HG02885 (cell line): ENCODE measurements at regions not wholly inside any gene's neighbourhood (a gene's known extent, or its start where the extent isn't known, plus 50 kb on each side); places are given as distances from the start of the nearest gene placed in this dataset.

Experiments used
- ATAC-seq: cut with Tn5 transposase; IDR thresholded peaks from one replicate; pipeline ENCODE4 v1.9.1; 2021; ENCODE audit warnings: mild to moderate bottlenecking; ENCODE audit not compliant: unreplicated experiment, poor library complexity

GRCh38 chr21:19320291-19320690, 916.7 kb upstream of the TMPRSS15 start:
- ATAC-seq: no peak

GRCh38 chr21:19321688-19322087, 918.1 kb upstream of the TMPRSS15 start:
- no peak for ATAC-seq

GRCh38 chr21:19322360-19322759, 918.8 kb upstream of the TMPRSS15 start:
- ATAC-seq: no peak

GRCh38 chr21:19326531-19327319, 923.1 kb upstream of the TMPRSS15 start:
- no peak for ATAC-seq

GRCh38 chr21:19328954-19329353, 925.4 kb upstream of the TMPRSS15 start:
- no peak for ATAC-seq

GRCh38 chr21:19340303-19340702, 936.7 kb upstream of the TMPRSS15 start:
- no peak for ATAC-seq

GRCh38 chr21:19340954-19341353, 937.4 kb upstream of the TMPRSS15 start:
- ATAC-seq: no peak

GRCh38 chr21:19343711-19344110, 940.1 kb upstream of the TMPRSS15 start:
- ATAC-seq: peak; percentile 77

- ATAC-seq: no peak
Measured at GRCh38 chr21:19350286-19350685, 946.7 kb upstream of the TMPRSS15 start.

- ATAC-seq: no peak
Measured at GRCh38 chr21:19353256-19353655, 949.7 kb upstream of the TMPRSS15 start.

GRCh38 chr21:19368944-19369343, 965.4 kb upstream of the TMPRSS15 start:
- no peak for ATAC-seq

- no peak for ATAC-seq
Measured at GRCh38 chr21:19392390-19392789, 988.8 kb upstream of the TMPRSS15 start.

- ATAC-seq: no peak
Measured at GRCh38 chr21:19400223-19400770, 996.7 kb upstream of the TMPRSS15 start.

- ATAC-seq: no peak
Measured at GRCh38 chr21:19402870-19403269, 999.3 kb upstream of the TMPRSS15 start.

GRCh38 chr21:19405326-19405725, 1001.7 kb upstream of the TMPRSS15 start:
- ATAC-seq: no peak

- ATAC-seq: no peak
Measured at GRCh38 chr21:19420565-19420964, 1017.0 kb upstream of the TMPRSS15 start.

GRCh38 chr21:19433623-19434022, 1030.0 kb upstream of the TMPRSS15 start:
- no peak for ATAC-seq

- ATAC-seq: no peak
Measured at GRCh38 chr21:19440792-19441655, 1037.4 kb upstream of the TMPRSS15 start.

- no peak for ATAC-seq
Measured at GRCh38 chr21:19458295-19458694, 1054.7 kb upstream of the TMPRSS15 start.

- ATAC-seq: no peak
Measured at GRCh38 chr21:19461481-19462205, 1058.1 kb upstream of the TMPRSS15 start.
